Ovary (tissue), 3 donors: ENCODE measurements at regions not wholly inside any gene's neighbourhood (a gene's known extent, or its start where the extent isn't known, plus 50 kb on each side); places are given as distances from the start of the nearest gene placed in this dataset.

ENCODE experiments used
- EP300 ChIP-seq: sonication (generic); formaldehyde crosslinking; IDR thresholded peaks from one replicate; pipeline ENCODE4 v1.6.1; 2017; ENCODE audit warnings: antibody characterized with exemption
- POLR2A ChIP-seq: fragments of 450-650 bp; IDR thresholded peaks from one replicate; pipeline ENCODE4 v1.6.1; 2017; ENCODE audit warnings: antibody characterized with exemption, mild to moderate bottlenecking, moderate library complexity
- TF ChIP-seq, protein P1 (sequence below), 3 donors: fragments of 450-650 bp in 2 of 3; fragments of 200-600 bp in 1 of 3; IDR thresholded peaks; one replicate each; pipeline versions ENCODE4 v1.5.1 to v1.8.0; 2016 to 2022; ENCODE audit warnings: antibody characterized with exemption in 3 of 3, mild to moderate bottlenecking in 1 of 3
- donor health status: DM: no; HTN: no; CAD: no.

DNA sequence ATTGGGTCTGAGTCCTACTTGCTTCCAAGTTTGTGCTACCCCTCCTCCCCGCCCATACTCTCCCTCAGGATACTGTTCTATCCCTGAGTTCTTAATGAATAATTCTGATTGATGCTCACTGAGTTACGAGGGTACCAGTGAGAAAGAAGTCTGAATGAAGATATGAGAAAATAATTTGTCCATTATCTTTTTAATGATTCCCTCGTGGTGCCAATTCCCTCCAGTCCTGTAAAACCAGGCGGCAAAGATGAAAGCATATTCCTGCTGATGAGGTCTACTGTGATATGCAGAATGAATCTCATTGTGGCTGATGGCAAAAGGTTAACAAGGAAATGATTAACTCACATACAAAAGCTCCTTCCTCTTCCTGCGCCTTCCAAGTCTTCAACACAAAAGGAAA, 650.2 kb upstream of the SLC39A10 start:
- TF ChIP-seq, protein P1, sequence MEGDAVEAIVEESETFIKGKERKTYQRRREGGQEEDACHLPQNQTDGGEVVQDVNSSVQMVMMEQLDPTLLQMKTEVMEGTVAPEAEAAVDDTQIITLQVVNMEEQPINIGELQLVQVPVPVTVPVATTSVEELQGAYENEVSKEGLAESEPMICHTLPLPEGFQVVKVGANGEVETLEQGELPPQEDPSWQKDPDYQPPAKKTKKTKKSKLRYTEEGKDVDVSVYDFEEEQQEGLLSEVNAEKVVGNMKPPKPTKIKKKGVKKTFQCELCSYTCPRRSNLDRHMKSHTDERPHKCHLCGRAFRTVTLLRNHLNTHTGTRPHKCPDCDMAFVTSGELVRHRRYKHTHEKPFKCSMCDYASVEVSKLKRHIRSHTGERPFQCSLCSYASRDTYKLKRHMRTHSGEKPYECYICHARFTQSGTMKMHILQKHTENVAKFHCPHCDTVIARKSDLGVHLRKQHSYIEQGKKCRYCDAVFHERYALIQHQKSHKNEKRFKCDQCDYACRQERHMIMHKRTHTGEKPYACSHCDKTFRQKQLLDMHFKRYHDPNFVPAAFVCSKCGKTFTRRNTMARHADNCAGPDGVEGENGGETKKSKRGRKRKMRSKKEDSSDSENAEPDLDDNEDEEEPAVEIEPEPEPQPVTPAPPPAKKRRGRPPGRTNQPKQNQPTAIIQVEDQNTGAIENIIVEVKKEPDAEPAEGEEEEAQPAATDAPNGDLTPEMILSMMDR (IDR thresholded peaks at IDR 0.05), result no peak
- TF ChIP-seq POLR2A (no peak), EP300 (no peak)
